B cell (primary cell): ENCODE measurements at regions not wholly inside any gene's neighbourhood (a gene's known extent, or its start where the extent isn't known, plus 50 kb on each side); places are given as distances from the start of the nearest gene placed in this dataset.

Source experiments
- ATAC-seq: fragments of 200-7000 bp; cut with Tn5 transposase; one replicate; pipeline ENCODE4 v1.10.0; 2021; ENCODE audit warnings: low read depth, mild to moderate bottlenecking, moderate number of reproducible peaks, moderate library complexity
- CTCF ChIA-PET: fragments of 350-600 bp; sonication (Branson Sonifier 250); formaldehyde crosslinking; loops from one replicate; lab custom pipeline; 2021; ENCODE audit warnings: antibody characterized with exemption, inconsistent platforms; lab: Charles Lee
- POLR2A ChIA-PET: fragments of 350-600 bp; sonication (Branson Sonifier 250); formaldehyde crosslinking; loops from one replicate; lab custom pipeline; 2021; ENCODE audit warnings: antibody characterized with exemption; lab: Charles Lee
- DNase-seq: peaks from one replicate; pipeline ENCODE4 v3.0.0; 2013
- H2AFZ ChIP-seq: 2 replicates; pipeline ENCODE4 v1.6.1; 2012; ENCODE audit warnings: mild to moderate bottlenecking, low read depth, low read length; ENCODE audit not compliant: insufficient read depth, poor library complexity, severe bottlenecking
- H3K27ac ChIP-seq, 2 donors: 1 replicate in 1 of 2; 2 replicates in 1 of 2; pipeline ENCODE4 v1.5.1; 2012 to 2013; ENCODE audit warnings: low read length in 2 of 2, mild to moderate bottlenecking in 2 of 2, moderate library complexity in 1 of 2
- H3K27me3 ChIP-seq, 4 experiments: fragments of 200-600 bp in 1 of 4; sonication (generic) in 1 of 4; replicated peaks in 1 of 4; 1 replicate in 2 of 4; 2 replicates in 2 of 4; pipeline versions ENCODE4 v1.6.1 to v1.7.0; 2013 to 2016; ENCODE audit warnings: low read length in 3 of 4, mild to moderate bottlenecking in 2 of 4, mixed read lengths in 1 of 4, moderate library complexity in 1 of 4; ENCODE audit not compliant: insufficient read depth in 4 of 4, control insufficient read depth in 3 of 4; ENCODE audit errors: control extremely low read depth in 1 of 4
- H3K36me3 ChIP-seq, 2 experiments: replicated peaks in 1 of 2; 1 replicate in 1 of 2; 2 replicates in 1 of 2; pipeline versions ENCODE4 v1.6.1 to v1.7.1; 2013; ENCODE audit warnings: low read length in 1 of 2; ENCODE audit not compliant: insufficient read depth in 2 of 2, control insufficient read depth in 1 of 2; ENCODE audit errors: control extremely low read depth in 1 of 2, extremely low read depth in 1 of 2
- H3K4me1 ChIP-seq, 2 donors: fragments of 200-600 bp in 1 of 2; sonication (generic) in 1 of 2; 1 replicate in 1 of 2; 2 replicates in 1 of 2; pipeline versions ENCODE4 v1.5.1 to v1.6.1; 2013 to 2017; ENCODE audit warnings: low read length in 2 of 2; ENCODE audit not compliant: control insufficient read depth in 2 of 2, insufficient read depth in 2 of 2
- H3K4me2 ChIP-seq: replicated peaks from 2 replicates; pipeline ENCODE3; 2012; ENCODE audit warnings: mild to moderate bottlenecking, low read depth, low read length; ENCODE audit not compliant: poor library complexity, severe bottlenecking
- H3K4me3 ChIP-seq, 5 experiments: fragments of 200-600 bp in 1 of 5; sonication (generic) in 1 of 5; 1 replicate in 3 of 5; 2 replicates in 2 of 5; pipeline versions ENCODE4 v1.5.1 to v1.7.0; 2011 to 2016; ENCODE audit warnings: low read length in 4 of 5, mild to moderate bottlenecking in 4 of 5, low read depth in 2 of 5, control low read depth in 1 of 5, moderate library complexity in 1 of 5; ENCODE audit not compliant: insufficient read depth in 1 of 5; ENCODE audit errors: control extremely low read depth in 1 of 5, extremely low read depth in 1 of 5
- H3K79me2 ChIP-seq: fragments of 200-600 bp; sonication (generic); one replicate; pipeline ENCODE4 v1.6.0; 2016; ENCODE audit warnings: low read length; ENCODE audit not compliant: control insufficient read depth, insufficient read depth
- H3K9ac ChIP-seq: fragments of 200-600 bp; sonication (generic); 2 replicates; pipeline ENCODE4 v1.6.1; 2017; ENCODE audit warnings: mild to moderate bottlenecking, low read length, moderate library complexity
- H3K9me3 ChIP-seq, 3 donors: one replicate each; pipeline versions ENCODE4 v1.6.1 to v1.7.1; 2013; ENCODE audit warnings: low read length in 2 of 3; ENCODE audit not compliant: control insufficient read depth in 2 of 3, insufficient read depth in 1 of 3; ENCODE audit errors: control extremely low read depth in 1 of 3
- H4K20me1 ChIP-seq: 2 replicates; pipeline ENCODE4 v1.6.0; 2012; ENCODE audit warnings: mild to moderate bottlenecking, low read length; ENCODE audit not compliant: insufficient read depth, control insufficient read depth, poor library complexity, severe bottlenecking
- H3K27ac Mint-ChIP-seq: one replicate; pipeline ENCODE4 v1.8.0; 2021; ENCODE audit warnings: mixed read lengths
- H3K27me3 Mint-ChIP-seq: one replicate; pipeline ENCODE4 v1.8.0; 2021; ENCODE audit warnings: mixed read lengths
- H3K4me1 Mint-ChIP-seq: one replicate; pipeline ENCODE4 v1.8.0; 2021; ENCODE audit warnings: mixed read lengths
- H3K4me3 Mint-ChIP-seq: one replicate; pipeline ENCODE4 v1.8.0; 2021; ENCODE audit warnings: mixed read lengths
- H3K9me3 Mint-ChIP-seq: one replicate; pipeline ENCODE4 v1.8.0; 2022; ENCODE audit warnings: mixed read lengths; ENCODE audit not compliant: insufficient read depth
- CTCF ChIP-seq: fragments of 200-600 bp; IDR thresholded peaks from one replicate; pipeline ENCODE4 v1.8.0; 2022; ENCODE audit warnings: antibody characterized with exemption, mild to moderate bottlenecking
- EZH2 ChIP-seq: IDR thresholded peaks from 2 replicates; pipeline ENCODE4 v1.6.1; 2012; ENCODE audit warnings: borderline replicate concordance, low read depth, mild to moderate bottlenecking, moderate library complexity, low read length; ENCODE audit not compliant: insufficient read depth, poor library complexity, severe bottlenecking
- WGBS: methylation state at CpG from one replicate; pipeline ENCODE4 v1.1.5; 2013; ENCODE audit warnings: missing lambda C conversion rate; ENCODE audit not compliant: insufficient coverage; 5-methylcytosine and 5-hydroxymethylcytosine counted together
- intact Hi-C: fragments of 100-400 bp; cut with micrococcal nuclease; formaldehyde crosslinking; loops from one replicate; pipeline ENCODE4 v1.10.0; 2022

GRCh38 chr3:144151983-144152382 is 180.4 kb downstream of the DIPK2A start:
- no peak for DNase-seq

GRCh38 chr3:144160627-144161026 is 189.0 kb downstream of the DIPK2A start:
- no peaks in the 10 kb centered on the region for H3K79me2 ChIP-seq
- H3K4me1 ChIP-seq = peaks cover 0 to 3% of the 10 kb centered on the region in 2 donors
- no peak overlapping the region for H3K4me3 Mint-ChIP-seq
- TF ChIP-seq EZH2 (no peak), CTCF (no peak)
- no peaks in the 10 kb centered on the region for H3K27me3 ChIP-seq
- H3K27ac Mint-ChIP-seq = no peak overlapping the region
- H3K4me1 Mint-ChIP-seq = peaks cover 4% of the 10 kb centered on the region
- DNase-seq = no peak
- no peak overlapping the region for H3K27ac ChIP-seq
- H3K4me2 ChIP-seq = no peak overlapping the region
- peaks cover 0 to 2% (median under 1%) of the 10 kb centered on the region in 3 donors for H3K9me3 ChIP-seq
- H3K4me3 ChIP-seq = no peak overlapping the region
- ATAC-seq = no peak
- intact Hi-C loops = no loop called here
- peaks cover 10% of the 10 kb centered on the region for H3K9me3 Mint-ChIP-seq
- no peak overlapping the region for H2AFZ ChIP-seq
- H3K27me3 Mint-ChIP-seq = no peaks in the 10 kb centered on the region
- CTCF ChIA-PET = no interaction called here
- POLR2A ChIA-PET = no interaction called here
- no peaks in the 10 kb centered on the region for H4K20me1 ChIP-seq
- no peak overlapping the region for H3K9ac ChIP-seq
- no peaks in the 10 kb centered on the region for H3K36me3 ChIP-seq

More at GRCh38 chr3:144151983-144152382, 180.4 kb downstream of the DIPK2A start:
- no peak for TF ChIP-seq EZH2
- no peak for TF ChIP-seq CTCF
- H3K79me2 ChIP-seq = no peaks in the 10 kb centered on the region
- H3K4me3 ChIP-seq = no peak overlapping the region
- no peaks in the 10 kb centered on the region for H3K27me3 ChIP-seq
- CTCF ChIA-PET = no interaction called here
- Mint-ChIP-seq H3K4me3 (no peak overlapping the region), H3K4me1 (no peaks in the 10 kb centered on the region), H3K27me3 (peaks cover 16% of the 10 kb centered on the region), H3K27ac (no peak overlapping the region), H3K9me3 (peaks cover 5% of the 10 kb centered on the region)
- H3K27ac ChIP-seq = no peak overlapping the region
- H3K4me1 ChIP-seq = no peaks in the 10 kb centered on the region
- intact Hi-C loops = no loop called here
- POLR2A ChIA-PET = no interaction called here
- H3K9ac ChIP-seq = no peak overlapping the region
- peaks cover 0 to 2% (median 2%) of the 10 kb centered on the region in 3 donors for H3K9me3 ChIP-seq
- H2AFZ ChIP-seq = no peak overlapping the region
- WGBS = no CpG with 5 or more reads among the region's 3 CpGs
- H3K4me2 ChIP-seq = no peak overlapping the region
- no peak for ATAC-seq
- H4K20me1 ChIP-seq = no peaks in the 10 kb centered on the region
- no peaks in the 10 kb centered on the region for H3K36me3 ChIP-seq
